Endothelial cell of umbilical vein (primary cell): ENCODE measurements at regions not wholly inside any gene's neighbourhood (a gene's known extent, or its start where the extent isn't known, plus 50 kb on each side); places are given as distances from the start of the nearest gene placed in this dataset.

Experiments used
- EZH2 ChIP-seq: IDR thresholded peaks from 2 replicates; pipeline ENCODE4 v1.6.1; 2012; ENCODE audit warnings: borderline replicate concordance, low read depth, mild to moderate bottlenecking, moderate library complexity, low read length, inconsistent platforms; ENCODE audit not compliant: severe bottlenecking
- FOS ChIP-seq: IDR thresholded peaks from 2 replicates; pipeline ENCODE4 v1.6.1; 2011; ENCODE audit warnings: mild to moderate bottlenecking, low read length, moderate library complexity, borderline replicate concordance; ENCODE audit not compliant: insufficient read depth
- GATA2 ChIP-seq: IDR thresholded peaks from 2 replicates; pipeline ENCODE4 v1.7.0; 2011; ENCODE audit warnings: low read depth, mild to moderate bottlenecking, moderate library complexity, mixed read lengths, low read length; ENCODE audit not compliant: insufficient read length, insufficient read depth
- POLR2A ChIP-seq: IDR thresholded peaks from 2 replicates; pipeline ENCODE4 v1.6.1; 2012; ENCODE audit warnings: low read depth, mild to moderate bottlenecking, control low read depth, low read length
- POLR2AphosphoS5 ChIP-seq: IDR thresholded peaks from 2 replicates; pipeline ENCODE4 v1.6.1; 2012; ENCODE audit warnings: low read depth, mild to moderate bottlenecking, control low read depth, low read length, moderate library complexity; ENCODE audit not compliant: insufficient read depth
- TF ChIP-seq, protein P1 (sequence below), 2 donors: IDR thresholded peaks; 1 replicate in 1 of 2; 2 replicates in 1 of 2; pipeline ENCODE4 v1.5.1; 2011; ENCODE audit warnings: low read length in 2 of 2, mild to moderate bottlenecking in 2 of 2, moderate library complexity in 2 of 2, control low read depth in 1 of 2, inconsistent platforms in 1 of 2, low read depth in 1 of 2; ENCODE audit not compliant: insufficient read depth in 1 of 2; ENCODE audit errors: extremely low read depth in 1 of 2
- TF ChIP-seq, protein P2 (sequence below): IDR thresholded peaks from 2 replicates; pipeline ENCODE4 v1.6.1; 2011; ENCODE audit not compliant: insufficient read depth, insufficient read length

DNA sequence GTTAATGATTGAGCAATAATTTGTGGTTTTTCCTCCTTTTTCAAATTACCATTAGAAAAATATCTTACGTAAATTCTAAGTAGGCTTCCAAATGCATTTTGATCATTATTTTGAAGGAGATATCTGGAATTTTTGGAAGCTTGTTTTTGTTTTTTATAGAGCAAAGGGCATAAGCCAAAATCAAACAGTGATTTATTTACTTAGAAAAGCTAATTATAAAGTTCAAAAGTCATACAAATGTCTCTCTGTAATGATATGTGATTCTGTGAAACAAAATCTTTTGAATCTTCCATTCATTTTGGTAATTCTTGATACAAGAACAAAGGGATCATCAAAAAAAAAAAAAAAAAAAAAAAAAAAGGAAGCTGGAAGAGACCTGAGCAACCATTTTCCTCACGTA, 416.8 kb downstream of the ETNK1 start:
- TF ChIP-seq POLR2A, result no peak
- TF ChIP-seq, protein P1, sequence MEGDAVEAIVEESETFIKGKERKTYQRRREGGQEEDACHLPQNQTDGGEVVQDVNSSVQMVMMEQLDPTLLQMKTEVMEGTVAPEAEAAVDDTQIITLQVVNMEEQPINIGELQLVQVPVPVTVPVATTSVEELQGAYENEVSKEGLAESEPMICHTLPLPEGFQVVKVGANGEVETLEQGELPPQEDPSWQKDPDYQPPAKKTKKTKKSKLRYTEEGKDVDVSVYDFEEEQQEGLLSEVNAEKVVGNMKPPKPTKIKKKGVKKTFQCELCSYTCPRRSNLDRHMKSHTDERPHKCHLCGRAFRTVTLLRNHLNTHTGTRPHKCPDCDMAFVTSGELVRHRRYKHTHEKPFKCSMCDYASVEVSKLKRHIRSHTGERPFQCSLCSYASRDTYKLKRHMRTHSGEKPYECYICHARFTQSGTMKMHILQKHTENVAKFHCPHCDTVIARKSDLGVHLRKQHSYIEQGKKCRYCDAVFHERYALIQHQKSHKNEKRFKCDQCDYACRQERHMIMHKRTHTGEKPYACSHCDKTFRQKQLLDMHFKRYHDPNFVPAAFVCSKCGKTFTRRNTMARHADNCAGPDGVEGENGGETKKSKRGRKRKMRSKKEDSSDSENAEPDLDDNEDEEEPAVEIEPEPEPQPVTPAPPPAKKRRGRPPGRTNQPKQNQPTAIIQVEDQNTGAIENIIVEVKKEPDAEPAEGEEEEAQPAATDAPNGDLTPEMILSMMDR (IDR thresholded peaks at IDR 0.05; ENCODE audit: extremely low read depth in 1 of 2, insufficient read depth in 1 of 2, low read depth in 1 of 2, low read length in 2 of 2), result no peak
- no peak for TF ChIP-seq GATA2
- TF ChIP-seq, protein P2, sequence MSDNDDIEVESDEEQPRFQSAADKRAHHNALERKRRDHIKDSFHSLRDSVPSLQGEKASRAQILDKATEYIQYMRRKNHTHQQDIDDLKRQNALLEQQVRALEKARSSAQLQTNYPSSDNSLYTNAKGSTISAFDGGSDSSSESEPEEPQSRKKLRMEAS, result no peak
- no peak for TF ChIP-seq EZH2
- TF ChIP-seq POLR2AphosphoS5, result no peak
- no peak for TF ChIP-seq FOS
